GM23248 (cell line): ENCODE measurements at regions not wholly inside any gene's neighbourhood (a gene's known extent, or its start where the extent isn't known, plus 50 kb on each side); places are given as distances from the start of the nearest gene placed in this dataset.

Experiments
- DNase-seq: peaks from one replicate; pipeline ENCODE4 v3.0.0-alpha.2; 2015
- H2AFZ ChIP-seq: fragments of 200-600 bp; sonication (generic); 2 replicates; pipeline ENCODE4 v1.6.1; 2016; ENCODE audit warnings: antibody characterized with exemption
- H3F3A ChIP-seq: fragments of 200-600 bp; sonication (generic); 2 replicates; pipeline ENCODE4 v1.6.1; 2016; ENCODE audit warnings: mild to moderate bottlenecking, antibody characterized with exemption, mixed run types; ENCODE audit not compliant: insufficient read depth
- H3K27ac ChIP-seq: fragments of 200-600 bp; sonication (generic); 2 replicates; pipeline ENCODE4 v1.5.1; 2016; ENCODE audit warnings: mild to moderate bottlenecking
- H3K27me3 ChIP-seq: fragments of 200-600 bp; sonication (generic); replicated peaks from 2 replicates; pipeline ENCODE4 v1.6.1; 2016; ENCODE audit warnings: mild to moderate bottlenecking; ENCODE audit not compliant: insufficient read depth
- H3K36me3 ChIP-seq: fragments of 200-600 bp; sonication (generic); 2 replicates; pipeline ENCODE4 v1.6.1; 2016; ENCODE audit warnings: low read depth, mild to moderate bottlenecking
- H3K4me1 ChIP-seq: fragments of 200-600 bp; sonication (generic); 2 replicates; pipeline ENCODE4 v1.6.1; 2016; ENCODE audit warnings: mild to moderate bottlenecking; ENCODE audit not compliant: insufficient read depth
- H3K4me2 ChIP-seq: fragments of 200-600 bp; sonication (generic); one replicate; pipeline ENCODE4 v1.6.1; 2016; ENCODE audit warnings: mild to moderate bottlenecking; ENCODE audit not compliant: unreplicated experiment
- H3K4me3 ChIP-seq: fragments of 200-600 bp; sonication (generic); 2 replicates; pipeline ENCODE4 v1.5.1; 2016; ENCODE audit warnings: mild to moderate bottlenecking
- H3K79me2 ChIP-seq: fragments of 200-600 bp; sonication (generic); 2 replicates; pipeline ENCODE4 v1.6.1; 2016; ENCODE audit warnings: mild to moderate bottlenecking; ENCODE audit not compliant: insufficient read depth
- H3K9ac ChIP-seq: fragments of 200-600 bp; sonication (generic); 2 replicates; pipeline ENCODE4 v1.6.1; 2016; ENCODE audit warnings: mild to moderate bottlenecking
- H3K9me2 ChIP-seq: fragments of 200-600 bp; sonication (generic); 2 replicates; pipeline ENCODE4 v1.6.1; 2016; ENCODE audit warnings: mixed run types, mild to moderate bottlenecking, moderate library complexity; ENCODE audit not compliant: insufficient read depth
- H3K9me3 ChIP-seq: fragments of 200-600 bp; sonication (generic); one replicate; pipeline ENCODE4 v1.6.1; 2017; ENCODE audit warnings: low read depth
- H4K20me1 ChIP-seq: fragments of 200-600 bp; sonication (generic); 2 replicates; pipeline ENCODE4 v1.6.0; 2016; ENCODE audit not compliant: insufficient read depth
- EZH2 ChIP-seq: fragments of 200-600 bp; sonication (generic); IDR thresholded peaks from 2 replicates; pipeline ENCODE4 v1.6.1; 2018; ENCODE audit warnings: antibody characterized with exemption, mild to moderate bottlenecking; ENCODE audit not compliant: insufficient read depth, poor library complexity, severe bottlenecking
- EZH2phosphoT487 ChIP-seq: fragments of 200-600 bp; sonication (generic); IDR thresholded peaks from 2 replicates; pipeline ENCODE4 v1.6.1; 2018; ENCODE audit warnings: antibody characterized with exemption, moderate library complexity, mild to moderate bottlenecking, low read depth; ENCODE audit not compliant: insufficient read depth
- WGBS, 2 experiments: methylation state at CpG; one replicate each; pipeline ENCODE4 v1.1.6; 2015 to 2017; ENCODE audit warnings: low lambda C conversion rate in 2 of 2, low coverage in 1 of 2; ENCODE audit errors: missing lambda C conversion rate in 2 of 2; 5-methylcytosine and 5-hydroxymethylcytosine counted together
- in situ Hi-C: fragments of 300-500 bp; cut with MboI; formaldehyde crosslinking; loops from 2 replicates; pipeline ENCODE4 v1.15.0; 2020

DNA sequence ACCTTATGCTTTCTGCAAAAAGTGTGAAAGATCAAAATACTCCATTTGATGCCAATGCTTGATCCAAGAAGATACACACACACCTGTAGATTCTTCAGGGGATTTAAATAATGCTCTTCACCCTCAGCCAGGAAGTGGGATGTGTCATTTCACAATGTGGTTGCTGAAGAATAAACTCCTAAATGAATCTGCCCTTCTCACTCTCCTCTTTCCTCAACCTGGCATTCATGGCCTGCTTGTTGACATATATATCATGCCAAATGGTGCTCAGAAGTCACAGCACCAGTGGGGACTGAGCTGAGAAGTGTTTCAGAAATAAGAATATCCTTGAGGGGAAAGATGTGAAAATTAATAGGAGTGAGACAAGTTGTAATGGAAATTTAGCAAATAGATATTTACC lies 146.6 kb upstream of the ARHGEF26 start:
- no peak overlapping the region for H3K4me3 ChIP-seq
- no peaks in the 10 kb centered on the region for H3F3A ChIP-seq
- DNase-seq = no peak
- no peak overlapping the region for H2AFZ ChIP-seq
- no peak overlapping the region for H3K4me2 ChIP-seq
- H3K36me3 ChIP-seq = no peaks in the 10 kb centered on the region
- no peaks in the 10 kb centered on the region for H3K9me3 ChIP-seq
- H4K20me1 ChIP-seq = no peaks in the 10 kb centered on the region
- no peaks in the 10 kb centered on the region for H3K4me1 ChIP-seq
- TF ChIP-seq EZH2phosphoT487 (no peak), EZH2 (no peak)
- H3K27ac ChIP-seq = no peak overlapping the region
- no peaks in the 10 kb centered on the region for H3K9me2 ChIP-seq
- H3K27me3 ChIP-seq = no peaks in the 10 kb centered on the region
- no peak overlapping the region for H3K9ac ChIP-seq
- H3K79me2 ChIP-seq = no peaks in the 10 kb centered on the region
- in situ Hi-C loops = no loop called here

DNA sequence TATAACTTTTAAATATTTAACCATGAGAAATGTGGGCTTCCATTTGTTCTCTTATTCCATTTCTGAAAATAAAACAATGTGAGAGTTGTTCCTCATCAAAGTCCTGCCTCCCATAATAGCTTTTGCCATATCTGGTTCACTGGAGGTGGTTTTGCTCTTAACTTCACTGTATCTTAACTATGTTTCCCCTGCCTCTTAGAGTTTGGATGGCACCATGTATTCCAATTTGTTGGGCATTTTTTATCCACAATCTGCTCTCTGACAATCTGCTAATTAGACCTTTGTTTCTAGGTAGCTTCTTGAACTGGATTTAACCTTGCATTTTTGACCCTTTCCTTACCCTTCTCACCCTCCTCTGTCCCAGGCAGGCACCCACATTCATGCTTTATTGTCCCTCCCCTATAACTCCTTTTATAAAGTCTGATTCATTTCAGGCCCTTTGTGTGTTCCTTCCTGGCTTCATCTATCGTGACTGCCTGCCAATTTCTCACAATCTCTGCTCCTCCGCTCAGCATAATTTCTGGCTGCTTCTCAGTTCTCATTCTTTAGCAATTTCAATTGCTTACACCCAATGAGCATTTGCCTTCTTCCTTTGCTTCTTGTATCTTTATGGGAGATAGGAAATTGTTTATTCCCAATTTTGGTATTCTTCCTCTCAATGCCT lies 144.2 kb upstream of the ARHGEF26 start:
- no peaks in the 10 kb centered on the region for H3F3A ChIP-seq
- H4K20me1 ChIP-seq = no peaks in the 10 kb centered on the region
- H3K36me3 ChIP-seq = no peaks in the 10 kb centered on the region
- H2AFZ ChIP-seq = no peak overlapping the region
- no peaks in the 10 kb centered on the region for H3K4me1 ChIP-seq
- no peak overlapping the region for H3K4me3 ChIP-seq
- peak; percentile 71 for DNase-seq
- H3K9ac ChIP-seq = no peak overlapping the region
- no peaks in the 10 kb centered on the region for H3K9me2 ChIP-seq
- no peak overlapping the region for H3K4me2 ChIP-seq
- H3K9me3 ChIP-seq = no peaks in the 10 kb centered on the region
- no peaks in the 10 kb centered on the region for H3K27me3 ChIP-seq
- TF ChIP-seq EZH2 = no peak
- no peak for TF ChIP-seq EZH2phosphoT487
- no peak overlapping the region for H3K27ac ChIP-seq
- 5 to 6% methylated on average over 2 of the region's 2 CpGs for WGBS, 2 experiments
- in situ Hi-C loops = no loop called here
- no peaks in the 10 kb centered on the region for H3K79me2 ChIP-seq

DNA sequence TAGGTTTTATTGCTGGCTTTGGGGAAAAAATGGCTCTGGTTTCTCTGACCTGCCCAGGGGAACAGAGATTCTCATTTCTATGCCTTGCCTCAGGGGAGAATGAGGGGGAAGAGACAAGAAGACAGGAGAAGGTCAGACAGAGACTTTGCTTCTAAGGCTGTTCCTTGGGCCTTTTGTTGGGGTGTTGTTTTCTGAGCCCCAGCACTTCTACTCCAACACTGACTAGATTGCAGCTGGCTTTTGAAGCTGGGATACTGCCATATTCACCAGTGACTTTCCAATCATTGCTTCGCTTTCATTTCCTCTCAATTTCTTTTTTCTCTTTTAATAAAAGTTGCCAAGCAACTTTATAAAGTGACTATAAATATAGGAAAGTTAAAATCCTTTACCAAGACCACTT lies 143.2 kb upstream of the ARHGEF26 start:
- no peaks in the 10 kb centered on the region for H3K27me3 ChIP-seq
- no peak overlapping the region for H3K4me2 ChIP-seq
- no peak overlapping the region for H3K9ac ChIP-seq
- DNase-seq = no peak
- H3K36me3 ChIP-seq = no peaks in the 10 kb centered on the region
- no peaks in the 10 kb centered on the region for H3F3A ChIP-seq
- no peaks in the 10 kb centered on the region for H3K9me2 ChIP-seq
- H3K79me2 ChIP-seq = no peaks in the 10 kb centered on the region
- no peaks in the 10 kb centered on the region for H3K4me1 ChIP-seq
- no peaks in the 10 kb centered on the region for H4K20me1 ChIP-seq
- H3K27ac ChIP-seq = no peak overlapping the region
- H3K4me3 ChIP-seq = no peak overlapping the region
- no peak overlapping the region for H2AFZ ChIP-seq
- no peak for TF ChIP-seq EZH2
- TF ChIP-seq EZH2phosphoT487 = no peak
- WGBS, 2 experiments = 32 to 43% methylated on average over 1 of the region's 1 CpG
- no peaks in the 10 kb centered on the region for H3K9me3 ChIP-seq
- in situ Hi-C loops = no loop called here

DNA sequence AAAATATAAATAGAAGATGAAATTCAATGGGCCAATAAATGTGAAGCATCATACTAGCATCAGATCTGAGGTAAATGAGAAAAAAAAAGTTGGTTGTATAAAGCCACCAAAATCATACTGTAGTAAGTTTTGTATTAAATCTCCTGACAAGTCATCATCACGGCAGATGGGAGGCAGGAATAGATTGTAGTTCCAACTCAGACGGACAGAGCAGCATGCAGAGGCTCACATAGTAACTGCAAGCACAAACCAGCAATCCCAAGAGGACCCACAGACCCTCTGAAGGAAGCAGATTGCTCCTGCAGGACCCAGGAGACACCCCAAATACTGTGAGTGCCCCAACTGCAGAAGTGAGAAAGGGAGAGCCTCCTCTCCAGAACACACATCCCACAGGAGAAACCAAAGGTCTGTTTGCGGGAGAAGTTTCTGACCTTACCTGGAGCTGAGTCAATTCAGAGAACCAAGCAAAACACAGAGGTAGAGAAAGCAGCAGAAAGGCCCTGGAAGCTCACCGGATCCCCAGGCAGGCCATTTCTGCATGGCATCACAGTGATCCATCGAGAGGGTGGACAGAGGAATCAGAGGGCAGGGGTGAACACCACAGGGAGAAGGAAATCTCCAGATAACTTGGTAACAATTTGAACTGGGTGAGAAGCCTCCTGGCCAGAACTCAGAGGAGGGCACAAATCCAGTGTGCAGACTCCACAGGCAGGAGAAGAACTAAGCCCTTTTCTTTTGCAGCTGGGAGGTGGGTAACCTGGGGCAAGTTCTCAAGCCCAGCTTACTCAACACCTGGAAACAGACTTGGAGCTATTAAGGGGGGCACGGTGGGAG lies 141.6 kb upstream of the ARHGEF26 start:
- WGBS, 2 experiments = 70 to 72% methylated on average over 6 of the region's 6 CpGs
- no peaks in the 10 kb centered on the region for H3K79me2 ChIP-seq
- H3K27ac ChIP-seq = no peak overlapping the region

More for the DNA sequence above, 141.6 kb upstream of the ARHGEF26 start:
- TF ChIP-seq EZH2phosphoT487 (no peak), EZH2 (no peak)
- Histone ChIP-seq H3K4me3 (no peak overlapping the region), H3K9me2 (no peaks in the 10 kb centered on the region), H2AFZ (no peak overlapping the region), H3K36me3 (no peaks in the 10 kb centered on the region), H3K9ac (no peak overlapping the region), H3K27me3 (no peaks in the 10 kb centered on the region), H3K4me1 (no peaks in the 10 kb centered on the region), H3F3A (no peaks in the 10 kb centered on the region), H3K9me3 (no peaks in the 10 kb centered on the region), H4K20me1 (no peaks in the 10 kb centered on the region), H3K4me2 (no peak overlapping the region)
- in situ Hi-C loops = no loop called here
- DNase-seq = no peak
